GM12864 (cell line): ENCODE measurements at regions not wholly inside any gene's neighbourhood (a gene's known extent, or its start where the extent isn't known, plus 50 kb on each side); places are given as distances from the start of the nearest gene placed in this dataset.
"Not testable (repeated sequence)": the region's sequence is repeated elsewhere in the genome, so short reads cannot be mapped to it uniquely, and the experiment has no call there.

Experiments used
- DNase-seq: peaks from one replicate; pipeline ENCODE4 v3.0.0-alpha.2; 2011; ENCODE audit warnings: low read depth
- H3K4me3 ChIP-seq: 2 replicates; pipeline ENCODE4 v1.5.1; 2011; ENCODE audit warnings: mild to moderate bottlenecking, low read depth, low read length, control low read depth
- CTCF ChIP-seq: IDR thresholded peaks from 2 replicates; pipeline ENCODE4 v1.5.1; 2011; ENCODE audit warnings: low read depth, mild to moderate bottlenecking, moderate library complexity, low read length, control low read depth, inconsistent platforms; ENCODE audit errors: missing control alignments

GRCh38 chr5:154646745-154647113 is 108.4 kb upstream of the LARP1 start:
- no peak for TF ChIP-seq CTCF
- peak overlapping the region; percentile 43; the same call in 1 of the 2 replicates for H3K4me3 ChIP-seq
- no peak for DNase-seq

GRCh38 chr5:154644745-154645411 is 110.3 kb upstream of the LARP1 start:
- TF ChIP-seq CTCF, result no peak
- no peak overlapping the region for H3K4me3 ChIP-seq
- DNase-seq, result no peak

- peak; percentile 61 for TF ChIP-seq CTCF
- no peak for DNase-seq
- no peak overlapping the region for H3K4me3 ChIP-seq
Observed at GRCh38 chr5:154642499-154643245, 112.5 kb upstream of the LARP1 start.

GRCh38 chr5:154640213-154640831 is 114.9 kb upstream of the LARP1 start:
- TF ChIP-seq CTCF, result peak; percentile 33
- not testable (repeated sequence) for H3K4me3 ChIP-seq, DNase-seq

GRCh38 chr5:154636786-154637185 is 118.4 kb upstream of the LARP1 start:
- not testable (repeated sequence) for H3K4me3 ChIP-seq, DNase-seq

GRCh38 chr5:154636271-154636670 is 118.9 kb upstream of the LARP1 start:
- not testable (repeated sequence) for H3K4me3 ChIP-seq, DNase-seq

GRCh38 chr5:154633744-154634143 is 121.4 kb upstream of the LARP1 start:
- not testable (repeated sequence) for DNase-seq, H3K4me3 ChIP-seq

- H3K4me3 ChIP-seq, result no peak overlapping the region
- TF ChIP-seq CTCF, result no peak
- no peak for DNase-seq
Observed at GRCh38 chr5:154631141-154631540, 124.0 kb upstream of the LARP1 start.
